ENCODE measurements at regions not wholly inside any gene's neighbourhood (a gene's known extent, or its start where the extent isn't known, plus 50 kb on each side); places are given as distances from the start of the nearest gene placed in this dataset.

DNA sequence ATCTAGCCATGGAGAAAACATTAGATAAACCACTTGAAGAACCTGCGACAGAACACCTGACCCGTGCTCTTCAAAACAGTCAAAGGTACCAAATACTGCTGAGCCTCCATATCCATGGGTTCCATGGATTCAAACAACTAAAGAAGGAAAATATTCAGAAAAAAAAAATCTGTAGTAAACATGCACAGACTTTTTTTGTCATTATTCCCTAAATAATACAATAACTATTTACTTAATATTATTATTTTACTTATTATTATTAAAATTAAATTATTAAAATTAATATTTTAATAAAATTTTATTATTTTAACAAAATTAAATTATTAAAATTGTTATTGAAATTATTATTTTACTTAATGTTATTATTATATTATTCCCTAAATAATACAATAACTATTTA lies 101.0 kb upstream of the PDE1C start:
- DNase-seq (ENCODE audit: low read depth, low spot score) = no peak
- in situ Hi-C loops (cut with HindIII; ENCODE audit: low pct_unique_long_range_greater_than_20kb, low sequenced_read_pairs) = no loop called here

DNA sequence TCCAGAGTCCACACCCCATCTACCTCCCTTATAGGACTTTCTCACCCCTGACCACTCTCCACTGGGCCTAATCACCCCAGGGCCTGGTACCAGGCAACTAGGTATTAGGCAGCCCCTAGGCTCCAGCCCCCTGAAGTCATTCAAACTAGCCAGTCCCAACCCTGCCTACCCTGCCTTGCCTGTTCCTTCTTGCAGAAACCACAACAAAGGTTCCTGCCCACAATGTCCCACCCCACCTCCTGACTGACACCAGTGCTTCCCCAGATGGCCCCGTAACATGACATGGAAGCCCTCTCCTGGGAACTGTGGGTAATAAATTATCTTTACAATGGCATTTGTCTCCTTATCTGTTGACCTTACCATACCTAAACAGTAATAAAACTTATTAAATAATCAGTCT lies 100.6 kb upstream of the PDE1C start:
- in situ Hi-C loops (cut with HindIII; ENCODE audit: low pct_unique_long_range_greater_than_20kb, low sequenced_read_pairs) = no loop called here
- no peak for DNase-seq (ENCODE audit: low read depth, low spot score)

- no peak for DNase-seq (ENCODE audit: low read depth, low spot score)
- in situ Hi-C loops (cut with HindIII; ENCODE audit: low pct_unique_long_range_greater_than_20kb, low sequenced_read_pairs) = no loop called here
These were observed 99.0 kb upstream of the PDE1C start for GRCh38 chr7:32169228-32169627.

DNA sequence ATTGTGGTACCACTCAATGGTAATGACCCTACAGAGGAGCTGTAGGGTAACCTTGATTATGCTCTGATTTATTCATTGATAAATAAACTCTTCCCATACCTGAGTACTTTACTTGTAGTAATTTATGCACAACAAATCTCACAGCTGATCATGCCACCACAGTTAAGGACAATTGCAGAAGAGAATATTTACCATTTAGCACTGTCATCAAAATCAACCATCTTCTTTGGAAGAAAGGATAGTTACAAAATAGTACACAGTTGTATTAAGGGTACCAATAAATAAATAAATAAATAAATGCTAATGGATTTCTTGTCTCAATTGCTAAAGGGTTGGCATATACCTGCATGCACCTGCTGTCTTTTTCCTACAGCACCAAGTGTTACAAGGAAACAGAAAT lies 97.6 kb upstream of the PDE1C start:
- in situ Hi-C loops (cut with HindIII; ENCODE audit: low pct_unique_long_range_greater_than_20kb, low sequenced_read_pairs) = no loop called here
- DNase-seq (ENCODE audit: low read depth, low spot score) = no peak

DNA sequence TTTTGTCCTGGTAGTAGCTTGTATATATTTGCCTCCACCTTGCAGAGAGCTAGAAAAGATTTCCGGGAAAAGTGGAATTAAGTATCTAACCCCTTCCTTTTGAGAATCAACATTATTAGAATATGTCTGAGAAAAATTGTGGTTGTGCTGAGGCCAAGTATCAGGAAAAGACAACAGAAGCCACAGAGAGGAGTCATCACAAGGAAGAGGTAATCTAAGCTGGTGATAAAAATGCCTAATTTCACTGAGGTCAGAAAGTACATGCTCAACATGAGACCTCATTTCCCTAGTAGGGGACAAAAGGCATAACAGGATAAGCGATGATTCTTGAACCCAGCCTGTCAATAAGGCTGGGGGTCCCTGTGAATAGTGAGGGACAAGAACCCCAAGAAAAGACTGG lies 97.0 kb upstream of the PDE1C start:
- no peak for DNase-seq (ENCODE audit: low read depth, low spot score)
- in situ Hi-C loops (cut with HindIII; ENCODE audit: low pct_unique_long_range_greater_than_20kb, low sequenced_read_pairs) = no loop called here

DNA sequence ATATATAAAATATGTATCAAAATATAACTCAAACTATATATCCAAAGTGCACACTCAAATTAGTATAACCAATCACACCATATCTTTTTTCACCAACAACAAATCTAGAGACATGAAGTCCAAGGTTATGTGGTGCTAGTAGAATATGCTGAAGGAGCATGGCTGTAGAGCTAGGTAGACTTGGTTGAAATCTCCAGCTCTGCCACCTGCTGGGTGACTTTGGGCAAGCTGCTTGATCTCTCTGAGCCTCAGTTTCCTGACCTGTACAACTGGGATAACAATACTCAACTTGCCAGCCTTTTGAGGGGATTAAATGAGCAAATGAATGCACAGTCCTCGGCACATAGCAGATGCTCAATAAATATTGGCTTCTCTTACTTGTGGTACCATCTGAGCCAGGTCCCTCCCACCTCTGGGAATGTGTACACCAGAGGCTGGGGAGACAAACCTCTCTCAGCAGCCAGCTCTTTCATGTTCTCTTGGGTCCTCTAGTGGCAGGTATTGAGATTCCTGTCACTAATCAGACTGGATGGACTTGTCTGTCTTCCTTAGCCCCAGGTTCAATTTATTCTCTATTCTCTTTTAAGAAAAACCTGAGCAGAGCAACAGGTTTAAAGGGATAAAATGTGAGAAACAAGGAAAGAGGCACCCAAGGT lies 94.3 kb upstream of the PDE1C start:
- DNase-seq (ENCODE audit: low read depth, low spot score) = peak; percentile 74
- in situ Hi-C loops (cut with HindIII; ENCODE audit: low pct_unique_long_range_greater_than_20kb, low sequenced_read_pairs) = no loop called here

DNA sequence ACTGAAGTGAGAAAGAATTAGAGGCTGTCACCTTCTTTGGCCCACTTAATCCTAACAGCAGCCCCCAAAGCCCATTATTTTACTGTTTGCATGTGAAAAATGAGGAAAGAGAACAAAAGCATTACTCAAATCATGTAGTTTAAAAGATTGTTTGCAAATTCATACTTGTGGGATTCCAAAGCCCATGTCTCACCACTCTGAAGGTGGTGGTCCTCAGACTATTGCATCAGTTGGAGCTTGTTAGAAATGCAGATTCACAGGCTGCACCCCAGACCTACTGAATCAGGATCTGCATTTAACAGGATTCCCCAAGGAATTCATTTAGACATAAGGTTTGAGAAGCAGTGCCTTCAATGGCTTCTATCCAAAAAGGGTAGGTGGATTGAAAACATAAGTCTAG lies 93.7 kb upstream of the PDE1C start:
- in situ Hi-C loops (cut with HindIII; ENCODE audit: low pct_unique_long_range_greater_than_20kb, low sequenced_read_pairs) = no loop called here
- no peak for DNase-seq (ENCODE audit: low read depth, low spot score)

GRCh38 chr7:32163141-32163806 lies 93.1 kb upstream of the PDE1C start:
- in situ Hi-C loops (cut with HindIII; ENCODE audit: low pct_unique_long_range_greater_than_20kb, low sequenced_read_pairs) = no loop called here
- DNase-seq (ENCODE audit: low read depth, low spot score) = peak; percentile 29

DNA sequence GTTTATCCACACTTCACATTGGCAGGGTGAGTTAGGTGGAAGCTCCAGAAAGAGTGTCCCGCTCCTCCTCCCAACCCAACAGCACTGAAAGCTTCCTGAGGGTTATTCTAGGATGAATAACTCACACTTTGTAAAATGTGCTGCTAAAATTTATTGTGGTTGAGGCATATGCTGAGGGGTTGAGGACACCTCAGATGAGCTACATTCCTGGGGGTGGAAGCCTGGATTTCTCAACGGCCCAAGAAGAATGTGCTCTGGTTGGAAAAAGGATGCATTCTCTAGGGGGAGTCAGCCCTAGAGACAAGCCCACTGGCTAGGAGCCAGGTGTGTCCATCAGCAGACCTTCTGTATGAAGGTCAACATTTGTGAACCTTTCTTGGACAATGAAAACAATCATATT lies 91.5 kb upstream of the PDE1C start:
- in situ Hi-C loops (cut with HindIII; ENCODE audit: low pct_unique_long_range_greater_than_20kb, low sequenced_read_pairs) = no loop called here
- no peak for DNase-seq (ENCODE audit: low read depth, low spot score)

DNA sequence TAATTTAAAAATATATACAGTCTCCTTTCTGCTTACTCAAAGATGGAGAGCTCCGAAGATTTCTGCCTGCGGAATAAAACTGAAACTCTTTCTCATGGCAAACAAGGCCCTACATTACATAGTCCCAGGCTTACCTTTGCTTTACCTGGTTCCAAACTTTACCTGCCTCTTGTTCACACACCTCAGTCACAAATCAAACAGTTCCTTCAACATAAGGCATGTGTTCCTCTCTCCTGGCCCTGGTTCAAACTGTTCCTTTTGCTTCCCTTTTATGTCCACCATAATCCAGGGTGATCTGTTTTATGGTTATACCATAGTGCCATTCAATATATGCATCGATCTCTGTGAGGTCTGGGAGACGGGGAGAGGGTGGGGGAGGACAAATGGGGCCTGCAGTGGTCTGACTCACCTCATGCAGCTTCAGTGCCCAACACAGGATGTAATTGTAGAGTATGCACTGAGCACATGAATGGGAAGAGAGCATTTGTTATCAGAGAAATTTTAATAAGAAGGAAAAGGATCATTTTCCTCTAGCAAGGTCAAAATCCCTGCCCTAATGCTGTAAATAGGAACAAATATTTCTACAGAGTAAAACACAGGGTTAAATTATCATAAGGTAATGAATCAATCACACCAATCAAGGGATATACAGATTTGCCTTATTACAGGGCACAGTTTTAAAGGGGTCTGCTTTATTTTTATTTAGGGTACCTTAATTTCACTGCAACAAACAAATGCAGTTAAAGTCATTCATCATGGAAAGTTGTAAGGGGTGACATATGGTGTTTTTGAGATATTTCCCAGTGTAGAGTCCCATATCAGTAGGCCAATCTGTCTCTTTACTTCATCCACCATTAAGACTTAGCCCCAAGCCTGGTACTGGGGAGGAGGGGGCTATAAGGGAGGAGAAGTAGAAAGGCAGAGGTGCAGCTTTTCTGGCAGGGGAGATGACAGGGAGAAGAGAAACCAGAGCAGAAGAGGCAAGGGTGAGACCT lies 88.8 kb upstream of the PDE1C start:
- no peak for DNase-seq (ENCODE audit: low read depth, low spot score)
- in situ Hi-C loops (cut with HindIII; ENCODE audit: low pct_unique_long_range_greater_than_20kb, low sequenced_read_pairs) = no loop called here

DNA sequence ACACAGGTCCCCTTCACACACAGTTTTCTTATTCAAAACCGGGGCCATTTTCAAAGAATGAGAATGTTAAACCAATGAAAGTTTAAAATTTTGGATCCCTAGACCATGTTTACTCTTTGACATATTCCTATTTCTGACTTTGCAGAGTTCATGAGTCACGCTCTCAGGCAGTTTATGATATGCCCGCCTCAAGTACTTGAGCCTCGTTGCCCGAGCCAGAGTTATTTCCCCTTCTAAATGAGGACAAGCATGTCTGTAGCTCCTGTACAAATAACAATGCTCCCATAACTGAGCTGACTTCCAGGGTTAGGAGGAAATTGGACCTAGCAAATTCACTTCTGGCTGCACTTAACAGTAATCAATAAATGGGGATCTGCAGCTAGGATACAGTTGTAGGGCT lies 87.9 kb upstream of the PDE1C start:
- no peak for DNase-seq (ENCODE audit: low read depth, low spot score)
- in situ Hi-C loops (cut with HindIII; ENCODE audit: low pct_unique_long_range_greater_than_20kb, low sequenced_read_pairs) = no loop called here

- no peak for DNase-seq (ENCODE audit: low read depth, low spot score)
- in situ Hi-C loops (cut with HindIII; ENCODE audit: low pct_unique_long_range_greater_than_20kb, low sequenced_read_pairs) = no loop called here
These were observed 85.5 kb upstream of the PDE1C start for GRCh38 chr7:32155712-32156111.

DNA sequence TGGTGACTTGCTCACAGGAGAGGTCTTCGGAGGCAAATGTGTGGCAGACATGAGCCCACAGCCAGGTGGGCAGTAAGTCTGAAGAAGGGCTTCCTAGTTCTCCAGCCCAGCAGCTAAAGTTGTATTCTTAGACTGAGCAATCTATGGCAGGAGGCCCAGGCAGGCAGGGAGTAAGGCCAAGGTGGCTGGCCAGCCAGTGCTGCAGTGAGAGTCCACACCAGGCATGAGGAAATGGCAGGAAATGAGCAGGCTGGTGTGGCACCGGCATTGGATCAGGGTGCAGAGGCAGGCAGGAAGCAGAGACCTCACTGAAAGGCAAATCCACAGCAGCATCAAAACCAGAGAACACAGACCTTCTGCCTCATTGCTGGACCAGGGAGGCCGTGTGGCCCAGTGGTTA lies 84.6 kb upstream of the PDE1C start:
- in situ Hi-C loops (cut with HindIII; ENCODE audit: low pct_unique_long_range_greater_than_20kb, low sequenced_read_pairs) = no loop called here
- DNase-seq (ENCODE audit: low read depth, low spot score) = no peak

DNA sequence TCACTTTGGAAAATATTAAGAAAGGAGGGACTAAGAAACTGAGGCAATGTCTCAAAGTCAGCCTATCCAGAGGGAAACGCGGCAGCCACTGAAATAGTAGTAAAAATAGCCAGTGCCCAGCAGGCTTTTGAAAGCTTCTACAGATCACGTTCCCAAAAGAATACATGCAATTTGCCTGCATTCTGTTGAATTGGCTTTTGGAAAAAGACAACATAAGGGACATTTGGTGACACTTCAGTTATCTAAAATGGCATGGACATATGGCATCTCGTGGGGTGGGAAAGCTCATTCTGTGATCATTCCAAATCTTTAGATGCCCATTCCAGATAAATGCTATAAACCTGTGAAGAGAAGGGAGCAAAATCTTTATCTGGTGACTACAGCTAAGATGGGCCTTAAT lies 82.8 kb upstream of the PDE1C start:
- in situ Hi-C loops (cut with HindIII; ENCODE audit: low pct_unique_long_range_greater_than_20kb, low sequenced_read_pairs) = no loop called here
- no peak for DNase-seq (ENCODE audit: low read depth, low spot score)

DNA sequence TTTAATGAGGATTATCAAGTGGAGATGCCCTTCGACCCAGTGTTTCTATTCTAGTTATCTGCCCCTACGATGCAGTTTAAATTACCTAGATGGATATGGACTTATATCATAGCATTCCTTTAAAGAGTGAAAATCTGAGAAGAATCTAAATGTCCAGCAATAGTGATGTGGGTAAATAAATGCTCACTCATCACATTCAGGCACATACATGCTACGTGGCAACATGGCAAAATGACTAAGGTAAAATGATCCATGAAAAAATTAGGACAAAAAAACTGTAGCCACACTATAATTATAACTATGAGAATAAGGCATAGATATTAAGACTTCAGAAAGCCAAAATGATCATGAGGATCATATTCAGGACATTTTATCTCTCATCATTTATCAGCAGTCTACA lies 82.4 kb upstream of the PDE1C start:
- in situ Hi-C loops (cut with HindIII; ENCODE audit: low pct_unique_long_range_greater_than_20kb, low sequenced_read_pairs) = no loop called here
- no peak for DNase-seq (ENCODE audit: low read depth, low spot score)

- in situ Hi-C loops (cut with HindIII; ENCODE audit: low pct_unique_long_range_greater_than_20kb, low sequenced_read_pairs) = no loop called here
- DNase-seq (ENCODE audit: low read depth, low spot score) = no peak
These were observed 80.4 kb upstream of the PDE1C start for GRCh38 chr7:32150589-32150988.

DNA sequence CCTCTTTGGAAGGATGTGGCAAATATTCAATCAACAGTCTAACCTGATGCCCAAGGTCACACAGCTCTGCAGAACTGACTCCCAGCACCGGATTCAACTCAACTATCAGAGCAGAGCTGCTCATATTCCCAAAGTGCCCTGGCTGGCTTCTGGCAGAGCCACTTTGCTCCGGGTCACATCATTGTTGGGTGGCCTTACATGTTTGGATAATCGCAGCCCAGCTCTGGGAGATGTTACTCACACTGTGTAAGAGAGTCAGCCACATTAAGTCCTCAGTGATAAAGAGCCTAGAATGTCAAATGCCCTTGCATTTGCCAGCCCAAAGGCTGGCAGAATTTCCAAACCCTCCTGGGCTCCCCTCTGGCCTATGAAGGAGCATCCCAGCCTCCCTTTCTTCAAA lies 79.8 kb upstream of the PDE1C start:
- DNase-seq (ENCODE audit: low read depth, low spot score) = no peak
- in situ Hi-C loops (cut with HindIII; ENCODE audit: low pct_unique_long_range_greater_than_20kb, low sequenced_read_pairs) = no loop called here

DNA sequence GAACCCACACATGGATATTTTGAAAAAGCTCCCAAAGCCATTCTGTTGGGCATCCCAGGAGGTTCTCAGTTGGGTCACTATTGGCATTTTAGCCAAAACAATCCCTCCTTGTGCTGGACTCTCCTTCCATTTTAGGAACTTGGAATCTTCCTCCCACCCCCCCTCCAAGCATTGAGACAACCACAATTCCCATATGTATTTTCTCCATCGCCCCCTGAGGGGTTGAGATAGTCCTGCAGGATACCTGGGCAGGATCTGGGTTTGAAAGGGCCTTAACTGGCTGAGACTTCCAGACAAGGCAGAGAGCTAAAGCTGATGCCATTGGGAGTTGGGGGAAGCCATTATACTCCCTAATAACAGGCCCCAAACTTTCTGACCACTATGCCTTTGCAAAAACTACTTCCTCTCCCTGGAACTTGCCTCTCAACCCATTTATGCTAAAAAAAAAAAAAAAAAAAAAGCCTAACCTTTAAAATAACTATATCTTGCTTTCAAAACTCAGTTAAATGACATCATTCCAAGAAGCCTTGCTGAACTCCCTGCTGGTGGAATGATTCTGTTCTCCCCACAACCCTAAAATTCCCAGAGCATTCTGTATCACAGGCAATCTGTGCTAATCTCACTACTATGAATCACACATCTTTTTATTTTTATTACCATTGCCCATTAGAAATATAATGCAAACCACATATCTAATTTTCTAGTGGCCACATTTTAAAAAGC lies 77.5 kb upstream of the PDE1C start:
- in situ Hi-C loops (cut with HindIII; ENCODE audit: low pct_unique_long_range_greater_than_20kb, low sequenced_read_pairs) = no loop called here
- DNase-seq (ENCODE audit: low read depth, low spot score) = no peak
